NCI-H2227 treated with DMSO at 0.1 percent for 48 hours (cell line): ENCODE measurements at regions not wholly inside any gene's neighbourhood (a gene's known extent, or its start where the extent isn't known, plus 50 kb on each side); places are given as distances from the start of the nearest gene placed in this dataset.

Source experiments
- DNase-seq: peaks from one replicate; lab custom pipeline; 2025; lab: John Stamatoyannopoulos, UW

DNA sequence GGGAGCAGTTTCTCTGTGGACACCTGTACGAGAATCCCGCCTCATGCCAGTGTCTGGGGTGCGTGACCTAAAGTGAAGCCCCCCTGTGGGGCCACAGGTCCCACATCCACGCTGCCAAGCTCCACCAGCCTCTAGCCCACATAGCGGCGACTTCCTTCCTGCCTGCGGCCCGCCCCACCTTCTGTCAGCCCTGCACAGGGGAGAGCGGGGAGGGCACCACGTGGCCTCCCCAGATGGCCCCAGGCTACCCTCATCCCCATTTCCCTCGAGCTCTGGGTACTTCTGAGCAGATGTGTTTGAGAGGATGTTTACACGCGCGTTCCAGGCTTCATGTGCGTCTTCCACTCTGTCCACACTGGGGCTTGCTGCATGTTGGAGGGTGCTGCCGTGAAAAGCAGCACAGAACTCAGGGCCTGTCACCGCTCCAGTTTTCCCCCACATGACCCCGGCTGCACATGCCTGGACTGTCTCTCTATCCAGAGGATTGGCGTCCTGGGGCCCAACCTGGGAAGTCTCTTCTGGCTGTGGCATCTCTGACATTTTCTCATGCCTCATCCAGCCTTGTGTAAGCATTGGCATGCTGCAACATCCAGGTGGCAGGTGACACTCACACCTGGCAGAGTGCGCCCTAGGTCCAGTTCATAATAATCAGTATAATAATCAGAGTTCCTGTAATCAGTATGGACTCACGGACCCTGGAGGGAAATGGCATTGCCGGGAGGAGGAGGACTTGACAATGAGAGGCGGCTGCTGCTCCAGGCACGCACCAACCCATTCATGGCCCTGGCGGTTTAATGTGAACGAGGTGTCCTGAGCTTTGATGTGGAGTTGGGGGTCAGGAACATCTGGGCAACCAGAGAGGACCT lies 146.3 kb upstream of the TWIST2 start:
- no peak for DNase-seq

- no peak for DNase-seq
Measured at GRCh38 chr2:238702276-238703052, 145.4 kb upstream of the TWIST2 start.

DNA sequence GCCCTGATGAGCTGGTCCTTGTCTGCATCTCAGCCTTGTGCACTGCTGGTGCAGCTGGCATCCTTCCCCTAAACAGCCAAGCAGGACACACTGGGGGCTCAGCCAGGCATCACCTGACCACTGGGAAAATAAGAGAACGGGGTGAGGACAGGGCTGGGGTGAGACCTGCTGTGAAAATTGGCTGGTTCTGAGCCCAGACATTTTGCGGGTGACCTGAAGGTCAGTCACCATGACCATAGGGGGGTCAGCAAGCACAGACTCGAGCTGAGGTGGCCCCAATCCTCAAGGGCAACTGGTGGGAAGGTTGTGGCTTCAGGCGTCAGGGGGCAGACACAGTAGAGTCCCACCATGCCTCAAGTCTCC lies 144.9 kb upstream of the TWIST2 start:
- no peak for DNase-seq

DNA sequence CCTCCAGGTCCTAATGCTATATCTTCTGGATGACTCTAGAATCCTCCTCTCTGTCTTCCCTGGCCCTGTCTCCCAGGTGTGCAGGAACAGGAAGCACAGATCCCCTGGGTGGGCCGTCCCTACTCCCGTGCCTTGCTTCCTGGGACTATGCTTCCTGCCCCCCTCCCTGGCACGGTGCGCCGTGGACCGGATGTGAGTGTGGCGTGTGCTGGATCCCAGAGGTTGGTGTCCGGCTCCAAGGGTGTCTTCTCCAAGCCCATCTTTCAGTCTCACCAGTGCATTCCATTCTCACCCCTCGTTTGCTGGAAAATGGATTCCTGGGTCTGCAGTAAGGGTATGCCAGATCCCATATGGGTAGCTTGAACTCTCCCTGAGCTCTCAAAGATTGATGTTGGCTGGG lies 144.4 kb upstream of the TWIST2 start:
- DNase-seq, result no peak

GRCh38 chr2:238704471-238705225 lies 143.2 kb upstream of the TWIST2 start:
- no peak for DNase-seq

DNA sequence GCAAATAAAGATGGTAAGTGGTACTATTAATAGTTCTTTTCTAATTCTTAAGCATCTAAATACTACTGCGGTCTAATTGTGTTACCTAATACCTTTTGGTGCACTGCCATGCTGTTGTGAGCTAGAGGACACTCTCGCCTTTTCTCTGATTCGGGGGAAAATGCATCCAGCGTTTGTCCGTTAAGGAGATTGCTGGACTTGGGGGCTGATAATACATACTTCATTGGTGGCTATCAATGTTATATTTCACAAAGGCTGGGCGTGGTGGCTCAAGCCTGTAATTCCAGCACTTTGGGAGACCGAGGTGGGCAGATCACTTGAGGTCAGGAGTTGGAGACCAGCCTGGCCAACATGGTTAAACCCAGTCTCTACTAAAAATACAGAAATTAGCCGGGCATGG lies 141.7 kb upstream of the TWIST2 start:
- no peak for DNase-seq

- no peak for DNase-seq
Measured at GRCh38 chr2:238706673-238707072, 141.2 kb upstream of the TWIST2 start.

DNA sequence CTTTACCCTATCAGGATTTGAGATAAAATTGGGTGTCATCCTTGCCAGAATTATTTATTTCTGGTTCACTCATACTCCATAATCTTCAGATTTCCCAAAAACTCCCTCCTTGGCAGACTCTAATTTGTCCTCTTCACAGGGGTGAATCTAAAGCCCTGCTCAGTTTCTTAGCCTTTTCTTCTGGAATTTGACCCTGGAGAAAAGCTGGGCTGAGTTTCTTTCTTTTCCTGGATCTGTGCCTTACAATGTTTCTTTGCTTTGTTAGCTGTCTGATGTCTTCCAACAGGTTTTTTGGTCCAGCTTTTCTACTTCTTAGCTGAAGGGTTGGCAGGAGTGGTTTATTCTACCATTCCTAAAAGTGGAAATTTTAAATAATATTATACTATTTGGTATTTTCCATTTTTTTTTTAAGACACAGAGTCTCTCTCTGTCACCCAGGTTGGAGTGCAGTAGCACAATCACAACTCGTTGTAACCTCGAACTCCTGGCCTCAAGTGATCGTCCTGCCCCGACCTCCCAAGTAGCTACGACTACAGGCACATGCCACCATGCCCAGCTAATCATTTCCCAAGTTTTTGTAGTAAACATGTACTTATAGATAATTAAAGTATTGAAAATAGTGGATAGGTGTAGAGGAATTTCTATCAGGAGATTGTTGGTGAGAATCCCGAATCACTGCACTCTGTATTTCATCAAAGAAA lies 138.4 kb upstream of the TWIST2 start:
- DNase-seq, result no peak

- DNase-seq, result no peak
Measured at GRCh38 chr2:238710032-238710735, 137.7 kb upstream of the TWIST2 start.

- DNase-seq, result no peak
Measured at GRCh38 chr2:238710787-238711186, 137.1 kb upstream of the TWIST2 start.

- no peak for DNase-seq
Measured at GRCh38 chr2:238711346-238711745, 136.5 kb upstream of the TWIST2 start.

- DNase-seq, result no peak
Measured at GRCh38 chr2:238712011-238712410, 135.9 kb upstream of the TWIST2 start.

- no peak for DNase-seq
Measured at GRCh38 chr2:238713198-238713826, 134.6 kb upstream of the TWIST2 start.

- DNase-seq, result no peak
Measured at GRCh38 chr2:238714038-238714528, 133.8 kb upstream of the TWIST2 start.

- no peak for DNase-seq
Measured at GRCh38 chr2:238716171-238716570, 131.7 kb upstream of the TWIST2 start.

DNA sequence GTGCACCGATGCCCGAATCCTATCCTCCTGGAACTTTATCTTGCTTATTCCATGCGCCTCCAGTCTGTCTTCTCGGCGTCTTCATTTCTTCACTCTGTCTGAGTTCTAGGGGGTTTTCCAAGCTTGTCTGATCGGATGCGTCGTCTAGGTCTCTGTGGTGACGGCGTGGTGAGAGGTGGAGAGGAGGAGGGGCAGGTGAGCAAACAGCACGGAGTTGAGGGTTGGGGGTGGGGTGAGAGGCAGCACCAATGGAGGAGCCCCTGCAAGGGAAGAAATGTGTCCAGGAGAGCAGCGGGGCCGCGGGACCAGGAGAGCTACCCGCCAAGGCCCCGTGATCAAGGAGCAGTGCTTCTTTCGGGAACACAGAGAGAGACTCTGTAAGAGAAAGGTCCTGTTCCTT lies 131.3 kb upstream of the TWIST2 start:
- no peak for DNase-seq

DNA sequence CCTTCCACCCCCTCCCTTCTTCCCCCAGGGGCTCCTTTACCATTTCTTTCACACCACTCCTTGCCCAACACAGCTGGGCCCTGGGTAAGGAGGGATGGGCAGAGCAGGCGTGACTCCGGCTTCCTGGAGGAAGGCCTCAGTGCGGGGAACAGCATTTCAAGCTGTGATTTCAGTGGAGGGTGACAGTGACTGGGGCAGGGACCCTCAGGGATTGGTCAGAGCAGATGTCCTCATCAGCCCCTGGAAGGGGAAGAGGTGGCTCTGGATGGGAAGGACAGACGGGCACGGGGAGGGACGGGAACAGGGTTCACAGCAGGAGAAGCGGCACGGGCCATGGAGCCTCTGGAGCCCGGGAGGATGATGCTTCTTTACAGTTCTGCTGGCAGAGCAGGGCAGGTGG lies 130.8 kb upstream of the TWIST2 start:
- no peak for DNase-seq

GRCh38 chr2:238719641-238720040 lies 128.2 kb upstream of the TWIST2 start:
- no peak for DNase-seq

DNA sequence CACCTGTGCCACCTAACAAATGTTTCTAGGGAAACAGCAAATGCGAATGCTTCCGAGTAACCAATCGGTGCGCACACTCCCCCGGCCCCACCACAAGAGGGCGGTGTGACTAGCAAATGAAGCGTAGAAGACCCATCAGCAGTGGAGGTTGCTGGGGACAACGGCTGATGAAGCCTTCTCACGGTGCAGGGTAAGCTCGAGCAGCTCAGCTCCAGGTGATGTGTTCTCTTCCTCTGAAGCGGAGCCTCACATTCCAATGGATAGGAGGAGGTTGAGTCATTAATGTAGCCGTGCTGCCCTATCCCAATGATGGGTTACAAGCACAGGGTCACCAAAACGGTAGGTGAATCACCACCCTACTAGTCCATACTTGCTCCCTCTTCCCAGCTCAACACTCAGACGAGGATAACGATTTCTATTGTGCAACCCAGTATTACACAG lies 127.6 kb upstream of the TWIST2 start:
- DNase-seq, result no peak

- no peak for DNase-seq
Measured at GRCh38 chr2:238722181-238722580, 125.7 kb upstream of the TWIST2 start.

DNA sequence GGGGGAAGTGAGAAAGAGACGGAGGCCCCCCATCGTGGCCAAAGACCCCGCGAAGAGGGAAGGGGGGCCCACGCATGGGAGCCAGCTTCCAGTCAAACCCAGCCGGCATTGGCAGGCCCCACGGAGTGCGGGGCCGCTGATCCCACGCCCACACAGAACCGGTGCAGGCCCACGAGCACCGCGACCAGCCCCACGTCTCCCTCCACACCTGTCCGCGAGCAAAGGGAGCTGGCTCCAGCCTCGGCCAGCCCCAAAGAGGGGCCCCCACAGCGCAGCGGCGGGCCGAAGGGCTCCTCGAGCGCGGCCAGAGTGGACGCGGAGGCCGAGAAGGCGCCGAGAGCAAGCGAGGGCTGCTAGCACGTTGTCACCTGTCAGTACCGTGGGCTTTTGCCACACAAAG lies 125.0 kb upstream of the TWIST2 start:
- no peak for DNase-seq
